ENCODE measurements at regions not wholly inside any gene's neighbourhood (a gene's known extent, or its start where the extent isn't known, plus 50 kb on each side); places are given as distances from the start of the nearest gene placed in this dataset.

- no TSS peak for BruUV-seq (replicated peaks)
- ChIA-PET CTCF (ENCODE audit: low intra/inter-chr PET ratio) (no interaction called here), POLR2A (no interaction called here)
- in situ Hi-C loops (cut with MboI): no loop called here
- 0% methylated on average over 8 of the region's 8 CpGs for WGBS (ENCODE audit: insufficient coverage, low coverage, missing lambda C conversion rate)
- no peaks in the 10 kb centered on the region for H4K20me1 ChIP-seq (replicated peaks; ENCODE audit: control insufficient read depth, insufficient read depth, low read length)
- H3K4me3 ChIP-seq: no peak overlapping the region
- FAIRE-seq (no peak), ATAC-seq (no peak), DNase-seq (ENCODE audit: extremely low read depth in 1 of 4, low spot score in 3 of 4) (no peak)
- H3K9me3 ChIP-seq (replicated peaks; ENCODE audit: control insufficient read depth, insufficient read depth, low read depth, low read length): no peaks in the 10 kb centered on the region
- peaks cover 0 to 3% of the 10 kb centered on the region in 2 experiments; a peak in 2 of 5 replicates for H3K27me3 ChIP-seq (ENCODE audit: control insufficient read depth in 2 of 2, insufficient read depth in 2 of 2, low read length in 2 of 2)
- H2AFZ ChIP-seq (ENCODE audit: low read depth, low read length): no peak overlapping the region
- no peaks in the 10 kb centered on the region for H3K79me2 ChIP-seq (ENCODE audit: control insufficient read depth, insufficient read depth, low read length)
- H3K9ac ChIP-seq (ENCODE audit: insufficient read depth in 1 of 2, low read depth in 2 of 2, low read length in 2 of 2): no peak overlapping the region
- intact Hi-C loops (cut with micrococcal nuclease): no loop called here
- H3K9me1 ChIP-seq (ENCODE audit: control insufficient read depth, insufficient read depth, low read length): no peaks in the 10 kb centered on the region
- no peaks in the 10 kb centered on the region for H3K4me1 ChIP-seq (replicated peaks in 1 of 2; ENCODE audit: control insufficient read depth in 2 of 2, insufficient read depth in 2 of 2, low read length in 2 of 2)
- no peak overlapping the region for H3K4me2 ChIP-seq (ENCODE audit: insufficient read depth, low read length)
- TF ChIP-seq ZNF398 (CRISPR knock-in tag; IDR thresholded peaks at IDR 0.05) (no peak), SREBF2 (CRISPR knock-in tag; IDR thresholded peaks at IDR 0.05) (no peak), PHB (CRISPR knock-in tag; IDR thresholded peaks at IDR 0.05) (no peak)
- H3K36me3 ChIP-seq (ENCODE audit: control insufficient read depth, insufficient read depth, low read length): no peaks in the 10 kb centered on the region
- H3K27ac ChIP-seq (ENCODE audit: extremely low read depth, low read depth, low read length): no peak overlapping the region
Observed at GRCh38 chr15:35774653-35775052, 228.7 kb upstream of the DPH6 start.

GRCh38 chr15:35775471-35775870, 229.5 kb upstream of the DPH6 start:
- Histone ChIP-seq H3K4me1 (replicated peaks in 1 of 2; ENCODE audit: control insufficient read depth in 2 of 2, insufficient read depth in 2 of 2, low read length in 2 of 2) (no peaks in the 10 kb centered on the region), H3K9me1 (ENCODE audit: control insufficient read depth, insufficient read depth, low read length) (no peaks in the 10 kb centered on the region), H4K20me1 (replicated peaks; ENCODE audit: control insufficient read depth, insufficient read depth, low read length) (no peaks in the 10 kb centered on the region), H3K9me3 (replicated peaks; ENCODE audit: control insufficient read depth, insufficient read depth, low read depth, low read length) (no peaks in the 10 kb centered on the region), H3K4me2 (ENCODE audit: insufficient read depth, low read length) (no peak overlapping the region), H3K27me3 (ENCODE audit: control insufficient read depth in 2 of 2, insufficient read depth in 2 of 2, low read length in 2 of 2) (peaks cover 0 to 3% of the 10 kb centered on the region in 2 experiments; a peak in 2 of 5 replicates), H3K36me3 (ENCODE audit: control insufficient read depth, insufficient read depth, low read length) (no peaks in the 10 kb centered on the region), H3K79me2 (ENCODE audit: control insufficient read depth, insufficient read depth, low read length) (no peaks in the 10 kb centered on the region), H3K4me3 (no peak overlapping the region), H3K9ac (ENCODE audit: insufficient read depth in 1 of 2, low read depth in 2 of 2, low read length in 2 of 2) (no peak overlapping the region), H2AFZ (ENCODE audit: low read depth, low read length) (no peak overlapping the region), H3K27ac (ENCODE audit: extremely low read depth, low read depth, low read length) (no peak overlapping the region)
- WGBS (ENCODE audit: insufficient coverage, low coverage, missing lambda C conversion rate): 7% methylated on average over 4 of the region's 4 CpGs
- FAIRE-seq: no peak
- in situ Hi-C loops (cut with MboI) (no loop called here), intact Hi-C loops (cut with micrococcal nuclease) (no loop called here)
- BruUV-seq (replicated peaks): no TSS peak
- CTCF ChIA-PET (ENCODE audit: low intra/inter-chr PET ratio): no interaction called here
- no peak for DNase-seq (ENCODE audit: extremely low read depth in 1 of 4, low spot score in 3 of 4)
- no peak for ATAC-seq
- POLR2A ChIA-PET: no interaction called here
- TF ChIP-seq ZNF316 (IDR thresholded peaks at IDR 0.05) (no peak), CBX2 (IDR thresholded peaks at IDR 0.05; ENCODE audit: insufficient read depth, low read length, poor library complexity, severe bottlenecking) (no peak), JUNB (CRISPR knock-in tag; conservative IDR thresholded peaks at IDR 0.05) (no peak), HMGN3 (IDR thresholded peaks at IDR 0.05; ENCODE audit: borderline replicate concordance, extremely low read depth, insufficient read length, low read depth, low read length) (no peak), FOXP1 (CRISPR knock-in tag; IDR thresholded peaks at IDR 0.05) (no peak), CEBPB (tag; IDR thresholded peaks at IDR 0.05) (no peak), ZNF79 (CRISPR knock-in tag; IDR thresholded peaks at IDR 0.05; ENCODE audit: low read depth) (no peak), ZNF707 (CRISPR knock-in tag; conservative IDR thresholded peaks at IDR 0.05) (no peak), ZFPM2 (CRISPR knock-in tag; IDR thresholded peaks at IDR 0.05) (no peak), PBX2 (CRISPR knock-in tag; IDR thresholded peaks at IDR 0.05; ENCODE audit: low read depth) (no peak), PBX2 (tag; conservative IDR thresholded peaks at IDR 0.05; ENCODE audit: low read depth) (no peak), TRIM28 (IDR thresholded peaks at IDR 0.05) (no peak)
